ENCODE measurements at regions not wholly inside any gene's neighbourhood (a gene's known extent, or its start where the extent isn't known, plus 50 kb on each side); places are given as distances from the start of the nearest gene placed in this dataset.

DNA sequence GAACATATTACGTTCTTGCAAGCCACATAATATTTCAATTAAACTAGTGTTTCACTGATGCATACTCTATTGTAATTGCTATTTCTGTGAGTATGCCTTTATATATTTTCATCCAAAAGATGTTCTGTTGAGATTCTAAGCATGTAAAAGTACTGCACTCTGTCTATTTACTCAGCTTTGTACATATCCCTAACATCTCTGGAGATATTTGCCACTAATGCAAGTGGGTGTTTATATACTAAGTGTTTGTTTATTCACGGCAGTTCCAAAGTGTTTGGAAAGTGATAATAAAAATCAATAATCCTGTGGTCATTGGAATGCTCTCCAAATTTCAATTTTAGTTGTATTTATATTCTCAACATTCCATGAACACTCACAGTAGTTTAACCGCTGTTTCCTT lies 1989.0 kb downstream of the C4orf33 start:
- TF ChIP-seq, protein P1, sequence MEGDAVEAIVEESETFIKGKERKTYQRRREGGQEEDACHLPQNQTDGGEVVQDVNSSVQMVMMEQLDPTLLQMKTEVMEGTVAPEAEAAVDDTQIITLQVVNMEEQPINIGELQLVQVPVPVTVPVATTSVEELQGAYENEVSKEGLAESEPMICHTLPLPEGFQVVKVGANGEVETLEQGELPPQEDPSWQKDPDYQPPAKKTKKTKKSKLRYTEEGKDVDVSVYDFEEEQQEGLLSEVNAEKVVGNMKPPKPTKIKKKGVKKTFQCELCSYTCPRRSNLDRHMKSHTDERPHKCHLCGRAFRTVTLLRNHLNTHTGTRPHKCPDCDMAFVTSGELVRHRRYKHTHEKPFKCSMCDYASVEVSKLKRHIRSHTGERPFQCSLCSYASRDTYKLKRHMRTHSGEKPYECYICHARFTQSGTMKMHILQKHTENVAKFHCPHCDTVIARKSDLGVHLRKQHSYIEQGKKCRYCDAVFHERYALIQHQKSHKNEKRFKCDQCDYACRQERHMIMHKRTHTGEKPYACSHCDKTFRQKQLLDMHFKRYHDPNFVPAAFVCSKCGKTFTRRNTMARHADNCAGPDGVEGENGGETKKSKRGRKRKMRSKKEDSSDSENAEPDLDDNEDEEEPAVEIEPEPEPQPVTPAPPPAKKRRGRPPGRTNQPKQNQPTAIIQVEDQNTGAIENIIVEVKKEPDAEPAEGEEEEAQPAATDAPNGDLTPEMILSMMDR (IDR thresholded peaks at IDR 0.05): no peak
- TF ChIP-seq POLR2A (IDR thresholded peaks at IDR 0.05): no peak
